ENCODE measurements at regions not wholly inside any gene's neighbourhood (a gene's known extent, or its start where the extent isn't known, plus 50 kb on each side); places are given as distances from the start of the nearest gene placed in this dataset.

DNA sequence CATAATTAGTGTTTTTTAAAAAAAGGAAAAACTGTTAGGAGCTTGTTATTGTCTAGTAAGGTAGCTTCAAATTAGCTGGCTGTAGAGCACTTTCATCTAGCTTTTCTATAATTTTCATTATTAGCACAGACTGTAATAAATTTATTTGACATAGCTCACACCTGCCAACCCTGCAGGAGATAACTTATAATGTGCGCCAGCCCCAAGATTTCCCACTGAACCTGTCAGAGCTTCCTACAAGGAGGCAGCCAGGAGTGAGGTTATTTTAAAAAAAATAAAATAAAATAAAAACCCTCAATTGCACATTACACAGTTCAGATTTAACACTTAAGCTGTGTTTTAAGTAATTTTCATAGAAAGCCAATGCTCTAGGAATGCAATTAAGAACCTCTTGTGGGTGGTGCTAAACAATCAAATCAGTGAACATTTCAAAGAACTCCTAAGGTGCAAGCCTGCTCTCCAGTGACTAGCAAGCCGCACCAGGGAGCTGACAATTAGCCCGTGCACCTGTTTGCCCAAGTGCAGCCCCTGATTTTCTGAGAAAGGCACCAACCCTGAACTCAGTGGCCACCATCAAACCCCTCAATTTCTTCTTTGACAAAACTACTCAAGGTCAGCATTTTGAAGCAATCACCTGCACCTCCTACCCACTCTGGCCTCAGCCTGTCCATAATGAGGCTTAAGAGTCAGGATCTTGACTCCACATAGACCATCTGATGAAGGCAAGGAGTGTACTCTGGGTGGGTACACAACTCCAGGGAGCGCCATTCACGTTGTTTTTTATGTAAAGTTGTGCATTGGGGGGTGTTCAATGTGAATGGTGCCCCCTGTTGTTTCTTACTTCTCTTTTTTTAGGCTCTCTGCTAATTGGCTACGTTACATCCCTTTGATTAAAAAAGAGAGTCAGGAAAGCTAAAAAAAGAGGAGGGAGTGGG lies 385.3 kb upstream of the WWC1 start:
- H3K4me1 Mint-ChIP-seq = no peaks in the 10 kb centered on the region
- no peak for DNase-seq
- no peaks in the 10 kb centered on the region for H3K4me1 ChIP-seq (ENCODE audit: control insufficient read depth, insufficient read depth, low read length, poor library complexity, severe bottlenecking)
- H3K36me3 Mint-ChIP-seq = no peaks in the 10 kb centered on the region
- no peaks in the 10 kb centered on the region for H3K9me3 ChIP-seq (ENCODE audit: control insufficient read depth in 2 of 2, low read length in 2 of 2)
- H3K4me3 Mint-ChIP-seq = no peak overlapping the region
- H3K4me3 ChIP-seq (ENCODE audit: low read depth, low read length) = no peak overlapping the region
- no peaks in the 10 kb centered on the region for H3K27me3 ChIP-seq (ENCODE audit: control insufficient read depth, insufficient read depth, low read length)
- no peak for ATAC-seq (ENCODE audit: low read depth in 2 of 2)
- peaks cover 0 to 2% (median 0%) of the 10 kb centered on the region in 7 donors for H3K9me3 Mint-ChIP-seq
- H3K27ac ChIP-seq (ENCODE audit: insufficient read depth, low read length, poor library complexity, severe bottlenecking) = no peak overlapping the region
- no peak overlapping the region for H3K27ac Mint-ChIP-seq
- no peaks in the 10 kb centered on the region for H3K36me3 ChIP-seq (ENCODE audit: control insufficient read depth, insufficient read depth, low read length)
- no peaks in the 10 kb centered on the region for H3K27me3 Mint-ChIP-seq

DNA sequence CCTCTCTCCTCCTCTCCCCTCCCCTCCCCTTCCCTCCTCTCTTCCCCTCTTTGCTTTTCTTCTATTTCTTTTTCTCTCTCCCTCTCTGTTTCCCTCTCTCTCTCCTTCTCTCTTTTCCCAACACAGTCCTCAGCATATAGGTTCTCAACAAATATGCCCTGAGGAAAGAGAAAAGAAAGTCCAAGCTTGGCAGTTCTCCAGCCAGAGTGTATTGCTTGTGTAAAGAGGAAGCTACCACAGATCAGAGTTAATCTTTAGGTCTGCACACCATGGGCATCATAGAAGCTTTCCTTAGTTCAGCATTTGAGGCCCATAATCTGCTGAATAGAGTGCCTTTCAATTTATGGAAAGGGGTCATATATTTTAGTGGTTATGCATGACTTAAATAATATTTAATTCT lies 382.8 kb upstream of the WWC1 start:
- Mint-ChIP-seq H3K36me3 (no peaks in the 10 kb centered on the region), H3K27ac (no peak overlapping the region), H3K4me1 (no peaks in the 10 kb centered on the region), H3K9me3 (peaks cover 0 to 2% (median 0%) of the 10 kb centered on the region in 7 donors), H3K27me3 (no peaks in the 10 kb centered on the region), H3K4me3 (no peak overlapping the region)
- Histone ChIP-seq H3K27ac (ENCODE audit: insufficient read depth, low read length, poor library complexity, severe bottlenecking) (no peak overlapping the region), H3K4me1 (ENCODE audit: control insufficient read depth, insufficient read depth, low read length, poor library complexity, severe bottlenecking) (no peaks in the 10 kb centered on the region), H3K4me3 (ENCODE audit: low read depth, low read length) (no peak overlapping the region), H3K27me3 (ENCODE audit: control insufficient read depth, insufficient read depth, low read length) (no peaks in the 10 kb centered on the region), H3K36me3 (ENCODE audit: control insufficient read depth, insufficient read depth, low read length) (no peaks in the 10 kb centered on the region), H3K9me3 (ENCODE audit: control insufficient read depth in 2 of 2, low read length in 2 of 2) (no peaks in the 10 kb centered on the region)
- ATAC-seq (ENCODE audit: low read depth in 2 of 2) (no peak), DNase-seq (no peak)

GRCh38 chr5:167912941-167913665 lies 378.3 kb upstream of the WWC1 start:
- Mint-ChIP-seq H3K27ac (no peak overlapping the region), H3K4me1 (no peaks in the 10 kb centered on the region), H3K36me3 (no peaks in the 10 kb centered on the region), H3K4me3 (no peak overlapping the region), H3K9me3 (peaks cover 0 to 4% (median 0%) of the 10 kb centered on the region in 7 donors), H3K27me3 (no peaks in the 10 kb centered on the region)
- Histone ChIP-seq H3K4me1 (ENCODE audit: control insufficient read depth, insufficient read depth, low read length, poor library complexity, severe bottlenecking) (no peaks in the 10 kb centered on the region), H3K27me3 (ENCODE audit: control insufficient read depth, insufficient read depth, low read length) (no peaks in the 10 kb centered on the region), H3K9me3 (ENCODE audit: control insufficient read depth in 2 of 2, low read length in 2 of 2) (no peaks in the 10 kb centered on the region), H3K4me3 (ENCODE audit: low read depth, low read length) (no peak overlapping the region), H3K36me3 (ENCODE audit: control insufficient read depth, insufficient read depth, low read length) (no peaks in the 10 kb centered on the region), H3K27ac (ENCODE audit: insufficient read depth, low read length, poor library complexity, severe bottlenecking) (no peak overlapping the region)
- ATAC-seq (ENCODE audit: low read depth in 2 of 2) = no peak
- no peak for DNase-seq

DNA sequence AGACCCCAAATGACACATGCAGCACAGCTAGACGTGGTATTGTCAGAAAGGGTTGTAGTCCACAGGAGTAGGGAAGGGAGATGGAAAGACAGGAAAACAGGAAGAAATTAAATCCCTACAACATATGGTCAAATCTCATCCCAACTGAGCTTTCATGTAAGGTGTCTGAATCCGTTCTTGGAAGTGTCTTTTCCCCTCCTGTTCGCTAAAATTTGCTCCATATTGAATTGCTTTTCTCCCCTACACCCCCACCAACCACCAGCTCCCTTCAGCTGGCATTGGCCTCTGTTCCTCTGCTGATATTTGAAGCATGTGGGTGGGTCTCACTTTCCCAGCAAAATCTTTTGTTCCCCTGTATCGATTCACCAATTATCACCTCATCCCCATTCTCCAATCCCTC lies 376.2 kb upstream of the WWC1 start:
- Mint-ChIP-seq H3K9me3 (peaks cover 0 to 7% (median 0%) of the 10 kb centered on the region in 7 donors), H3K4me1 (no peaks in the 10 kb centered on the region), H3K36me3 (no peaks in the 10 kb centered on the region), H3K4me3 (no peak overlapping the region), H3K27me3 (peaks cover 4% of the 10 kb centered on the region), H3K27ac (no peak overlapping the region)
- ATAC-seq (ENCODE audit: low read depth in 2 of 2) (no peak), DNase-seq (no peak)
- no peaks in the 10 kb centered on the region for H3K27me3 ChIP-seq (ENCODE audit: control insufficient read depth, insufficient read depth, low read length)
- H3K36me3 ChIP-seq (ENCODE audit: control insufficient read depth, insufficient read depth, low read length) = no peaks in the 10 kb centered on the region
- H3K9me3 ChIP-seq (ENCODE audit: control insufficient read depth in 2 of 2, low read length in 2 of 2) = no peaks in the 10 kb centered on the region
- no peak overlapping the region for H3K27ac ChIP-seq (ENCODE audit: insufficient read depth, low read length, poor library complexity, severe bottlenecking)
- no peak overlapping the region for H3K4me3 ChIP-seq (ENCODE audit: low read depth, low read length)
- H3K4me1 ChIP-seq (ENCODE audit: control insufficient read depth, insufficient read depth, low read length, poor library complexity, severe bottlenecking) = no peaks in the 10 kb centered on the region

- Mint-ChIP-seq H3K4me3 (no peak overlapping the region), H3K9me3 (peaks cover 0 to 7% (median 0%) of the 10 kb centered on the region in 7 donors), H3K27me3 (peaks cover 4% of the 10 kb centered on the region), H3K36me3 (no peaks in the 10 kb centered on the region), H3K4me1 (no peaks in the 10 kb centered on the region), H3K27ac (no peak overlapping the region)
- DNase-seq (no peak), ATAC-seq (ENCODE audit: low read depth in 2 of 2) (no peak)
- Histone ChIP-seq H3K9me3 (ENCODE audit: control insufficient read depth in 2 of 2, low read length in 2 of 2) (no peaks in the 10 kb centered on the region), H3K4me1 (ENCODE audit: control insufficient read depth, insufficient read depth, low read length, poor library complexity, severe bottlenecking) (no peaks in the 10 kb centered on the region), H3K4me3 (ENCODE audit: low read depth, low read length) (no peak overlapping the region), H3K27ac (ENCODE audit: insufficient read depth, low read length, poor library complexity, severe bottlenecking) (no peak overlapping the region), H3K27me3 (ENCODE audit: control insufficient read depth, insufficient read depth, low read length) (no peaks in the 10 kb centered on the region), H3K36me3 (ENCODE audit: control insufficient read depth, insufficient read depth, low read length) (no peaks in the 10 kb centered on the region)
These were observed 375.2 kb upstream of the WWC1 start for GRCh38 chr5:167916261-167916691.

GRCh38 chr5:167916706-167917105 lies 374.7 kb upstream of the WWC1 start:
- H3K36me3 Mint-ChIP-seq = no peaks in the 10 kb centered on the region
- Histone ChIP-seq H3K27ac (ENCODE audit: insufficient read depth, low read length, poor library complexity, severe bottlenecking) (no peak overlapping the region), H3K36me3 (ENCODE audit: control insufficient read depth, insufficient read depth, low read length) (no peaks in the 10 kb centered on the region), H3K9me3 (ENCODE audit: control insufficient read depth in 2 of 2, low read length in 2 of 2) (no peaks in the 10 kb centered on the region), H3K4me1 (ENCODE audit: control insufficient read depth, insufficient read depth, low read length, poor library complexity, severe bottlenecking) (no peaks in the 10 kb centered on the region), H3K27me3 (ENCODE audit: control insufficient read depth, insufficient read depth, low read length) (no peaks in the 10 kb centered on the region), H3K4me3 (ENCODE audit: low read depth, low read length) (no peak overlapping the region)
- peaks cover 0 to 7% (median 0%) of the 10 kb centered on the region in 7 donors for H3K9me3 Mint-ChIP-seq
- no peaks in the 10 kb centered on the region for H3K4me1 Mint-ChIP-seq
- ATAC-seq (ENCODE audit: low read depth in 2 of 2) (no peak), DNase-seq (no peak)
- no peak overlapping the region for H3K4me3 Mint-ChIP-seq
- peaks cover 4% of the 10 kb centered on the region for H3K27me3 Mint-ChIP-seq
- H3K27ac Mint-ChIP-seq = no peak overlapping the region

GRCh38 chr5:167918184-167918812 lies 373.1 kb upstream of the WWC1 start:
- ATAC-seq (ENCODE audit: low read depth in 2 of 2) (no peak), DNase-seq (no peak)
- Mint-ChIP-seq H3K36me3 (no peaks in the 10 kb centered on the region), H3K9me3 (peaks cover 0 to 7% (median 2%) of the 10 kb centered on the region in 7 donors), H3K4me3 (no peak overlapping the region), H3K4me1 (no peaks in the 10 kb centered on the region), H3K27me3 (peaks cover 4% of the 10 kb centered on the region), H3K27ac (no peak overlapping the region)
- Histone ChIP-seq H3K4me3 (ENCODE audit: low read depth, low read length) (no peak overlapping the region), H3K9me3 (ENCODE audit: control insufficient read depth in 2 of 2, low read length in 2 of 2) (no peaks in the 10 kb centered on the region), H3K36me3 (ENCODE audit: control insufficient read depth, insufficient read depth, low read length) (no peaks in the 10 kb centered on the region), H3K4me1 (ENCODE audit: control insufficient read depth, insufficient read depth, low read length, poor library complexity, severe bottlenecking) (no peaks in the 10 kb centered on the region), H3K27me3 (ENCODE audit: control insufficient read depth, insufficient read depth, low read length) (no peaks in the 10 kb centered on the region), H3K27ac (ENCODE audit: insufficient read depth, low read length, poor library complexity, severe bottlenecking) (no peak overlapping the region)
